ENCODE measurements at regions not wholly inside any gene's neighbourhood (a gene's known extent, or its start where the extent isn't known, plus 50 kb on each side); places are given as distances from the start of the nearest gene placed in this dataset.

DNA sequence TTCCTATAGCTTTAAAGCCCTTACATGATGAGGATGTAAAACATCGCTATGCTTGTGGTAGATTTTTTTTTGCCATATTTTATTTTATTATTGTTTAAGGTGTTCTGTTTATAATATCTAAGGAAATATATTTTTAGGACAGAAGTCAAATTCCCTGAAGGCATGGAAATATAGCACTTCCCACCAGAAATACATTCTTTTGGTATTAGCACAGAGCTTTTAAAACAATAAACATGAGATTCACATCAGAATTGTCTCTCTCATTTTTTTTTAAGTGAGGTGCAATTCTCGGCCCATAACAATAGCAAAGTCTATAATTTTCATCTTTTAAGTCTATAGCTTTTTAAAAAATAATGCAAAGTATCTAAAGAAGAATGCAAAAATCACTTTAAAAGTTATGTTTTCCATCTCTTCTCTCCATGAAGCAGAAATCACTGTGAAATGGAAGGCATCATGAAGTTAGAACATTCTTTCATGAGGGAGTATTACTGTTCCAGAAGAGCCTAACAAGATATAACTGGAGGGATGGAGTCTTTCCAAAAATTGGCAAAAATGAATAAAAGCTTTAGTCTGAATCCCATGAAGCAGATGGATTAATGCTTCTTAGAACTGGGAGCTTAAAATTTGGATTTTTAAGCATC lies 283.6 kb upstream of the TRIB2 start:
- no peaks in the 10 kb centered on the region for H4K20me1 ChIP-seq (ENCODE audit: control insufficient read depth, extremely low read depth, insufficient read depth, low read length)
- dilution Hi-C loops (cut with MboI; ENCODE audit: extremely low pct_ligation_motif_present, low sequenced_read_pairs), result no loop called here
- no peak for DNase-seq (ENCODE audit: low read depth, low spot score)

DNA sequence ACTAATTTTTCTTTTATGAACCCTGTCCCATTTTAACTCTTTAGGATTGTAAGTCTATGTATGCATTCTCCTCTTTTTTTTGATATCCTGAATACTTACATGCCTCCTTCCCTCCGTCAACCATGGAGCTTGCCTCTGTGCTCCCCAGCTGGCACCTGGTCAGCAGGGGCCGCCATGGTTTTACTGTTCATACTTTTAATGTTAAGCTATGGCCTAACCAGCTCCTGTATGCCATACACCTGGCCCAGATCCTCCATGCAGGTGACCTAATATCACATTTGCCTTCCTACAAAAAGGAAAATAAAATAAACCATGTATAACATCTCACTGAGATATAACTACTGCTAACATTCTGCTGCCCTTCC lies 283.1 kb upstream of the TRIB2 start:
- no peaks in the 10 kb centered on the region for H3K27me3 ChIP-seq (ENCODE audit: control insufficient read depth, extremely low read depth, insufficient read depth, low read length)
- no peak for TF ChIP-seq EZH2 (IDR thresholded peaks at IDR 0.05; ENCODE audit: low read length)
- TF ChIP-seq, protein P1, sequence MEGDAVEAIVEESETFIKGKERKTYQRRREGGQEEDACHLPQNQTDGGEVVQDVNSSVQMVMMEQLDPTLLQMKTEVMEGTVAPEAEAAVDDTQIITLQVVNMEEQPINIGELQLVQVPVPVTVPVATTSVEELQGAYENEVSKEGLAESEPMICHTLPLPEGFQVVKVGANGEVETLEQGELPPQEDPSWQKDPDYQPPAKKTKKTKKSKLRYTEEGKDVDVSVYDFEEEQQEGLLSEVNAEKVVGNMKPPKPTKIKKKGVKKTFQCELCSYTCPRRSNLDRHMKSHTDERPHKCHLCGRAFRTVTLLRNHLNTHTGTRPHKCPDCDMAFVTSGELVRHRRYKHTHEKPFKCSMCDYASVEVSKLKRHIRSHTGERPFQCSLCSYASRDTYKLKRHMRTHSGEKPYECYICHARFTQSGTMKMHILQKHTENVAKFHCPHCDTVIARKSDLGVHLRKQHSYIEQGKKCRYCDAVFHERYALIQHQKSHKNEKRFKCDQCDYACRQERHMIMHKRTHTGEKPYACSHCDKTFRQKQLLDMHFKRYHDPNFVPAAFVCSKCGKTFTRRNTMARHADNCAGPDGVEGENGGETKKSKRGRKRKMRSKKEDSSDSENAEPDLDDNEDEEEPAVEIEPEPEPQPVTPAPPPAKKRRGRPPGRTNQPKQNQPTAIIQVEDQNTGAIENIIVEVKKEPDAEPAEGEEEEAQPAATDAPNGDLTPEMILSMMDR (optimal IDR thresholded peaks at IDR 0.05 in 1 of 3, IDR thresholded peaks at IDR 0.05 in 1 of 3, conservative IDR thresholded peaks at IDR 0.05 in 1 of 3; ENCODE audit: extremely low read depth in 1 of 3, insufficient read depth in 2 of 3, low read length in 3 of 3), result peak in 1 of 3 experiments; percentile 55
- no peak for FAIRE-seq
- H4K20me1 ChIP-seq (ENCODE audit: control insufficient read depth, extremely low read depth, insufficient read depth, low read length), result no peaks in the 10 kb centered on the region
- H3K9ac ChIP-seq (ENCODE audit: control insufficient read depth, extremely low read depth, insufficient read depth, low read length), result no peak overlapping the region
- dilution Hi-C loops (cut with MboI; ENCODE audit: extremely low pct_ligation_motif_present, low sequenced_read_pairs), result no loop called here
- H3K27ac ChIP-seq (ENCODE audit: control insufficient read depth, insufficient read depth, low read length), result no peak overlapping the region
- no peak for DNase-seq (ENCODE audit: low read depth, low spot score)
- H3K4me2 ChIP-seq (ENCODE audit: control insufficient read depth, extremely low read depth, insufficient read depth, low read depth, low read length), result no peak overlapping the region
- H3K36me3 ChIP-seq (ENCODE audit: control insufficient read depth in 2 of 2, extremely low read depth in 1 of 2, insufficient read depth in 2 of 2, low read length in 2 of 2), result no peaks in the 10 kb centered on the region
- no peak overlapping the region for H2AFZ ChIP-seq (ENCODE audit: control insufficient read depth, low read length)
- no peak overlapping the region for H3K4me3 ChIP-seq (ENCODE audit: control insufficient read depth in 2 of 3, extremely low read depth in 1 of 3, insufficient read depth in 2 of 3, low read depth in 1 of 3, low read length in 3 of 3)
- H3K4me1 ChIP-seq (ENCODE audit: control insufficient read depth, extremely low read depth, insufficient read depth, low read length), result peaks cover 9% of the 10 kb centered on the region
- H3K79me2 ChIP-seq (ENCODE audit: control insufficient read depth, insufficient read depth, low read length), result no peaks in the 10 kb centered on the region
- no peaks in the 10 kb centered on the region for H3K9me3 ChIP-seq (ENCODE audit: control insufficient read depth, low read depth, low read length)
- H3K9me1 ChIP-seq (ENCODE audit: control insufficient read depth, extremely low read depth, insufficient read depth, low read length), result no peaks in the 10 kb centered on the region

More for the DNA sequence above, 283.6 kb upstream of the TRIB2 start:
- FAIRE-seq, result no peak
- Histone ChIP-seq H3K27me3 (ENCODE audit: control insufficient read depth, extremely low read depth, insufficient read depth, low read length) (no peaks in the 10 kb centered on the region), H3K9me3 (ENCODE audit: control insufficient read depth, low read depth, low read length) (no peaks in the 10 kb centered on the region), H3K79me2 (ENCODE audit: control insufficient read depth, insufficient read depth, low read length) (no peaks in the 10 kb centered on the region), H3K9ac (ENCODE audit: control insufficient read depth, extremely low read depth, insufficient read depth, low read length) (no peak overlapping the region), H3K4me2 (ENCODE audit: control insufficient read depth, extremely low read depth, insufficient read depth, low read depth, low read length) (no peak overlapping the region), H3K9me1 (ENCODE audit: control insufficient read depth, extremely low read depth, insufficient read depth, low read length) (no peaks in the 10 kb centered on the region), H3K27ac (ENCODE audit: control insufficient read depth, insufficient read depth, low read length) (no peak overlapping the region), H3K4me3 (ENCODE audit: control insufficient read depth in 2 of 3, extremely low read depth in 1 of 3, insufficient read depth in 2 of 3, low read depth in 1 of 3, low read length in 3 of 3) (no peak overlapping the region), H3K36me3 (ENCODE audit: control insufficient read depth in 2 of 2, extremely low read depth in 1 of 2, insufficient read depth in 2 of 2, low read length in 2 of 2) (no peaks in the 10 kb centered on the region), H3K4me1 (ENCODE audit: control insufficient read depth, extremely low read depth, insufficient read depth, low read length) (peaks cover 9% of the 10 kb centered on the region), H2AFZ (ENCODE audit: control insufficient read depth, low read length) (no peak overlapping the region)
- no peak for TF ChIP-seq EZH2 (IDR thresholded peaks at IDR 0.05; ENCODE audit: low read length)
- TF ChIP-seq, protein P1 (optimal IDR thresholded peaks at IDR 0.05 in 1 of 3, IDR thresholded peaks at IDR 0.05 in 1 of 3, conservative IDR thresholded peaks at IDR 0.05 in 1 of 3; ENCODE audit: extremely low read depth in 1 of 3, insufficient read depth in 2 of 3, low read length in 3 of 3), result no peak
